ENCODE measurements at regions not wholly inside any gene's neighbourhood (a gene's known extent, or its start where the extent isn't known, plus 50 kb on each side); places are given as distances from the start of the nearest gene placed in this dataset.

DNA sequence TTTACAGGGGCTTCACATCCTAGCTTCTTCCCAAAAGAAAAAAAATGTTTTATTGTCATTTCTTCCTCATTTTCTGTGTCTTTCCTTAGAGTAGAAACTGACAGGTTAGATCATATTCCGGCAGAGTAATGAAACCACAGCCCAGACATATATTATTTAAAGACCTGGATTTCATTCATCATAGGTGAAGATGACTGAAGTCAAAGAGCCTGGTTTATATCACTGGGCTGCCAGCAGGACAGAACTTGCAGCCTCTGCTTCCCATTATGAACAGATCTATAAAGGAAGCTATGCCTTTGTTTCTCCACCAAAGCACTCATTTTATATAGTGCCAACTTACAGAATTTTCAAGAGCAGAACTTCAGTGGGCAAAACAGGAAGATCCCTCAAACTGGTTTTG is 137.9 kb downstream of the METTL4 start:
- Mint-ChIP-seq H3K4me1 (ENCODE audit: unreplicated experiment) (no peaks in the 10 kb centered on the region), H3K36me3 (no peaks in the 10 kb centered on the region), H3K9me3 (peaks cover 4% of the 10 kb centered on the region), H3K27ac (no peak overlapping the region), H3K4me3 (no peak overlapping the region), H3K27me3 (no peaks in the 10 kb centered on the region)
- TF ChIP-seq, protein P1, sequence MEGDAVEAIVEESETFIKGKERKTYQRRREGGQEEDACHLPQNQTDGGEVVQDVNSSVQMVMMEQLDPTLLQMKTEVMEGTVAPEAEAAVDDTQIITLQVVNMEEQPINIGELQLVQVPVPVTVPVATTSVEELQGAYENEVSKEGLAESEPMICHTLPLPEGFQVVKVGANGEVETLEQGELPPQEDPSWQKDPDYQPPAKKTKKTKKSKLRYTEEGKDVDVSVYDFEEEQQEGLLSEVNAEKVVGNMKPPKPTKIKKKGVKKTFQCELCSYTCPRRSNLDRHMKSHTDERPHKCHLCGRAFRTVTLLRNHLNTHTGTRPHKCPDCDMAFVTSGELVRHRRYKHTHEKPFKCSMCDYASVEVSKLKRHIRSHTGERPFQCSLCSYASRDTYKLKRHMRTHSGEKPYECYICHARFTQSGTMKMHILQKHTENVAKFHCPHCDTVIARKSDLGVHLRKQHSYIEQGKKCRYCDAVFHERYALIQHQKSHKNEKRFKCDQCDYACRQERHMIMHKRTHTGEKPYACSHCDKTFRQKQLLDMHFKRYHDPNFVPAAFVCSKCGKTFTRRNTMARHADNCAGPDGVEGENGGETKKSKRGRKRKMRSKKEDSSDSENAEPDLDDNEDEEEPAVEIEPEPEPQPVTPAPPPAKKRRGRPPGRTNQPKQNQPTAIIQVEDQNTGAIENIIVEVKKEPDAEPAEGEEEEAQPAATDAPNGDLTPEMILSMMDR (conservative IDR thresholded peaks at IDR 0.05) = no peak
- DNase-seq (ENCODE audit: extremely low spot score, unreplicated experiment) = no peak

DNA sequence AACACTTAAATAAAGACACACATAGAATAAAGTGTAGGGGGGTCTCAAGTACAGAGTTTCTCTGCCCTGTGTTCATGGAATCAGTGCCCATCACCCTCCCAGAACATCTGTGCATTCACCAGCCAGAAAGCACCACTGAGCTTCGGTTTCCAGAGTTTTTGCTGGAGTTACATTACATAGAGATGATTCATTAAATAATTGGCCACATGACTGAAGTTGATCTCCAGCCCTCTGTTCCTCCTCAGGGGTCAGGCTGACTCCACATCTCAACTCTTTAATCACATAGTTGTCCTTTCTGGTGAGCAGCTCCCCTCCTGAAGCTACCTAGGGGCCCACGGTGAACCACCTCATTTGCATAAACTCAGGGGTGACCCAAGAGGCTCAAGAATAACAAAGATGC is 129.8 kb downstream of the METTL4 start:
- H3K4me1 Mint-ChIP-seq (ENCODE audit: unreplicated experiment) = peaks cover 8% of the 10 kb centered on the region
- peaks cover 4% of the 10 kb centered on the region for H3K9me3 Mint-ChIP-seq
- no peaks in the 10 kb centered on the region for H3K27me3 Mint-ChIP-seq
- no peak overlapping the region for H3K27ac Mint-ChIP-seq
- DNase-seq (ENCODE audit: extremely low spot score, unreplicated experiment) = no peak
- H3K4me3 Mint-ChIP-seq = no peak overlapping the region
- peaks cover 3% of the 10 kb centered on the region for H3K36me3 Mint-ChIP-seq
- TF ChIP-seq, protein P1 (conservative IDR thresholded peaks at IDR 0.05) = no peak

DNA sequence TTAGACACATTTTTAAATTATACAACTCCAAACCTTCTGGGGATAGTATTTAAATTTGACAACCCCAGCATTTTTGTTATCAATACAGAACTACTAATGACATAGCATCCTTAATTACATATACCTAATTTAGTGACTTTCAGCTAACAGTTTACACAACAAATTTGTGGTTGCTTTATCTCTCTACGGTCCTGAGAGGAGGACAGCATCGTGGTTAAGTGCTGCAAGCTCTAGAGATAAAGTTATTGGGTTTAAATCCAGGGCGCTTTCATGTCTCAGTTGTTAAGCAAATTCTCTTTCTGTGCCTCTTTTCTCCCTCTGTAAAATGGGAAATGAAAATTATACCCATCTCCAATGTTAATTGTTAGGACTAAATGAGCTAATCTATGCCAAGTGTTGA is 129.3 kb downstream of the METTL4 start:
- Mint-ChIP-seq H3K36me3 (peaks cover 3% of the 10 kb centered on the region), H3K4me1 (ENCODE audit: unreplicated experiment) (peaks cover 8% of the 10 kb centered on the region), H3K27ac (no peak overlapping the region), H3K27me3 (no peaks in the 10 kb centered on the region), H3K9me3 (peaks cover 4% of the 10 kb centered on the region), H3K4me3 (no peak overlapping the region)
- TF ChIP-seq, protein P1 (conservative IDR thresholded peaks at IDR 0.05) = no peak
- no peak for DNase-seq (ENCODE audit: extremely low spot score, unreplicated experiment)

DNA sequence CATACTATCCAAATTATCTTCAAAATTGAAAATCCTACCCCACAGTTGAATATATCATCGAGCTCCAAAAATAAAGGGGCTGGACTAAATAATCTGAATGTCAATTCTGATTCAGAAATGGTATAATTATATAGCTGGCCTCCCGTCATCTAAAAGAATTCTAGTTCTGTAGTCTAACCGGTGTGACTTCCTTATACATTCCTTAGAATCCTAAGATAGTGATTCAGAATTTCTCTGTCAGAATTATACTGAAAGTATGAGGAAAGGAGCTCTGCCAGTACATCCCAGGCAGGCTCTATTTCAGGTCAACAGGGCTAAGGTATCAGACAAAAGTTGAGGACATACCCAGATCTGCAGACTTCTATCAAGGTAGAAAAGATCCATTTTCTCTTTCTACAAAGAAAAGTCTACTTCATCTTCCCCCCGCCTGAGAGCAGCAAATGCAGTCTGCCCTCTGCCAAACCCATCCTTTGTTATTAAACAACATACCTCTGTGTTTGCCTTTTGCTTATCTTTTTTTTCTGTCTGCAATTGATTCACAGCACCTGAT is 128.5 kb downstream of the METTL4 start:
- peaks cover 8% of the 10 kb centered on the region for H3K4me1 Mint-ChIP-seq (ENCODE audit: unreplicated experiment)
- H3K27ac Mint-ChIP-seq = peak overlapping the region; percentile 82
- TF ChIP-seq, protein P1 (conservative IDR thresholded peaks at IDR 0.05) = no peak
- H3K9me3 Mint-ChIP-seq = peaks cover 4% of the 10 kb centered on the region
- H3K4me3 Mint-ChIP-seq = peak overlapping the region; percentile 13
- peaks cover 3% of the 10 kb centered on the region for H3K36me3 Mint-ChIP-seq
- no peak for DNase-seq (ENCODE audit: extremely low spot score, unreplicated experiment)
- no peaks in the 10 kb centered on the region for H3K27me3 Mint-ChIP-seq

DNA sequence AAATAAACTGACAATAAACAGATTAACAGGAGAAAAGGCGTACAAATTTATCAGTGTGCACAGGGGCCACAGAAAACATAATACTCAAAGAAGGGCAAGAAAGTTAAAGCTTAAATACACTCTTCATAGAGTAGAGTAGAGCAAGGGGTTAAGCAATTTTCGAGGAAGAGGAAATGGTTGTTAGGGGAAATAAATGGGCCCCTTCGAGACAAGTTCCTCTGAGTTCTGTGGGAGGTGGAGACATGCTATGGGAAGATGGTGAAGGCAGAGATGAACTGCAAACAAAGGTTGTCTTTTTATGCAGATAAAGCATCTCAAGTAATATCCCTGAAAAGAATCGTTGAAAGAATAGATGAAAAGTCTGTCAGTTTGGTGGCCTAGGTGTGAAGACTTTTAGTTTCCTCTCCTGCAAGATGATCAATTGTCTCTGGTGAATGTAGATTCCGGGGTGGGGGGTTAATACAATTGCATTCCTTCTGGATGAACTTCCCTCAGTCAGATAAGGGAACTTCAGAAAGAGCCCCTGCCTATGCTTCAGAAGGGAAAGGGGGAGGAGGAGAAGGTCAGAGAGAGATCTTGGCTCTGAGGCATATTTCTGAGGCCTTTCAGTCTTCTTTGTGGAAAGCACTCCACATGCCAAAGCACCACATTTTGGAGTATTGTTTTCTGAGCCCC is 127.0 kb downstream of the METTL4 start:
- H3K27ac Mint-ChIP-seq = no peak overlapping the region
- H3K27me3 Mint-ChIP-seq = no peaks in the 10 kb centered on the region
- H3K4me3 Mint-ChIP-seq = no peak overlapping the region
- no peak for DNase-seq (ENCODE audit: extremely low spot score, unreplicated experiment)
- peaks cover 8% of the 10 kb centered on the region for H3K4me1 Mint-ChIP-seq (ENCODE audit: unreplicated experiment)
- TF ChIP-seq, protein P1 (conservative IDR thresholded peaks at IDR 0.05) = no peak
- peaks cover 3% of the 10 kb centered on the region for H3K36me3 Mint-ChIP-seq
- H3K9me3 Mint-ChIP-seq = peaks cover 4% of the 10 kb centered on the region
